ENCODE measurements at regions not wholly inside any gene's neighbourhood (a gene's known extent, or its start where the extent isn't known, plus 50 kb on each side); places are given as distances from the start of the nearest gene placed in this dataset.

DNA sequence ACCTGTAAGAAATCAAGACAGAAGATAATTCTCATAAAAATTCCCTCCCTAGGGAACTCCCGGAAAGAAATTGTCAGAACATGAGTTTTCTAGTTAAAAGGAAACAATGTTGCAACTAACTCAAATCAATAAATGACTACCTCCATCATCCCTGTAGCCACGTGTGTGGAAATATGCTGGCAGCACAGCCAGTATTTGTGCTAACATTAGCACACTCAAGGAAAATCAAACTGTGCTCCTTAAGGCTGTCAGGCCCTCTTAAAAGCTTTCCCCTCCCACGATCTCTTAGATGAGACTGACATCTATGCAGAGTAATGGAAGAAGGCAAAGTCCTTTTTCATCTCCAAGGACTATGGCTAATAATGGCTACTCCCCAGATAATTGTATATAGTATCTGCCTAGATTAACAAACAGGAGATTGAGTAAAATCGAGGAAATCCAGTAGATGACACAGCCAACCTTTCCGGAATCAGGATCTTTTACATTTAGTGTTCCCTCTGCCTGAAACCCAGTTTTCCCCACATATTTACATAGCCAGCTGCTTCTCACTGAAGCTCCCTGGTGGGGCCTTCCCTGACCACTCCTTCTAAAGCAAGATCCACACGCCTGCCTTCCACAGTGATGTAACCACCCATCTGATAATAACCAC, 50.9 kb upstream of the NR5A2 start:
- TF ChIP-seq, protein P1, sequence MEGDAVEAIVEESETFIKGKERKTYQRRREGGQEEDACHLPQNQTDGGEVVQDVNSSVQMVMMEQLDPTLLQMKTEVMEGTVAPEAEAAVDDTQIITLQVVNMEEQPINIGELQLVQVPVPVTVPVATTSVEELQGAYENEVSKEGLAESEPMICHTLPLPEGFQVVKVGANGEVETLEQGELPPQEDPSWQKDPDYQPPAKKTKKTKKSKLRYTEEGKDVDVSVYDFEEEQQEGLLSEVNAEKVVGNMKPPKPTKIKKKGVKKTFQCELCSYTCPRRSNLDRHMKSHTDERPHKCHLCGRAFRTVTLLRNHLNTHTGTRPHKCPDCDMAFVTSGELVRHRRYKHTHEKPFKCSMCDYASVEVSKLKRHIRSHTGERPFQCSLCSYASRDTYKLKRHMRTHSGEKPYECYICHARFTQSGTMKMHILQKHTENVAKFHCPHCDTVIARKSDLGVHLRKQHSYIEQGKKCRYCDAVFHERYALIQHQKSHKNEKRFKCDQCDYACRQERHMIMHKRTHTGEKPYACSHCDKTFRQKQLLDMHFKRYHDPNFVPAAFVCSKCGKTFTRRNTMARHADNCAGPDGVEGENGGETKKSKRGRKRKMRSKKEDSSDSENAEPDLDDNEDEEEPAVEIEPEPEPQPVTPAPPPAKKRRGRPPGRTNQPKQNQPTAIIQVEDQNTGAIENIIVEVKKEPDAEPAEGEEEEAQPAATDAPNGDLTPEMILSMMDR (conservative IDR thresholded peaks at IDR 0.05 in 1 of 2, IDR thresholded peaks at IDR 0.05 in 1 of 2; ENCODE audit: extremely low read depth in 1 of 2, insufficient read depth in 1 of 2, low read depth in 1 of 2, low read length in 2 of 2), result no peak
- no peak for TF ChIP-seq EZH2 (IDR thresholded peaks at IDR 0.05; ENCODE audit: borderline replicate concordance, low read length)
